Small intestine (tissue), 7 donors: ENCODE measurements at regions not wholly inside any gene's neighbourhood (a gene's known extent, or its start where the extent isn't known, plus 50 kb on each side); places are given as distances from the start of the nearest gene placed in this dataset.

Experiments
- DNase-seq, 2 donors: peaks; one replicate each; pipeline versions ENCODE4 v3.0.0 to v3.0.0-alpha.2; 2013
- FAIRE-seq: peaks from 2 replicates; lab custom pipeline; 2012; peaks lifted over from hg19 to GRCh38; lab: Jason Lieb, UNC
- H3K27ac ChIP-seq, 3 donors: one replicate each; pipeline ENCODE4 v1.5.1; 2013; ENCODE audit warnings: low read length in 2 of 3, mild to moderate bottlenecking in 2 of 3, control low read depth in 1 of 3, inconsistent platforms in 1 of 3, low read depth in 1 of 3, moderate library complexity in 1 of 3
- H3K27me3 ChIP-seq, 3 donors: one replicate each; pipeline ENCODE4 v1.6.1; 2013; ENCODE audit warnings: low read length in 3 of 3, inconsistent platforms in 1 of 3; ENCODE audit not compliant: control insufficient read depth in 3 of 3, insufficient read depth in 3 of 3
- H3K36me3 ChIP-seq, 3 donors: one replicate each; pipeline ENCODE4 v1.6.1; 2013; ENCODE audit warnings: low read length in 3 of 3, inconsistent platforms in 1 of 3, low read depth in 1 of 3, mild to moderate bottlenecking in 1 of 3, moderate library complexity in 1 of 3; ENCODE audit not compliant: control insufficient read depth in 3 of 3, insufficient read depth in 2 of 3
- H3K4me1 ChIP-seq, 3 donors: one replicate each; pipeline ENCODE4 v1.6.1; 2013; ENCODE audit warnings: low read length in 2 of 3, inconsistent platforms in 1 of 3, low read depth in 1 of 3, mild to moderate bottlenecking in 1 of 3, moderate library complexity in 1 of 3; ENCODE audit not compliant: control insufficient read depth in 3 of 3, insufficient read depth in 2 of 3
- H3K4me3 ChIP-seq, 3 donors: one replicate each; pipeline ENCODE4 v1.5.1; 2013; ENCODE audit warnings: low read length in 3 of 3, control low read depth in 1 of 3, inconsistent platforms in 1 of 3, low read depth in 1 of 3, mild to moderate bottlenecking in 1 of 3, moderate library complexity in 1 of 3
- H3K9me3 ChIP-seq, 2 donors: one replicate each; pipeline ENCODE4 v1.6.1; 2013; ENCODE audit warnings: low read depth in 1 of 2, low read length in 1 of 2; ENCODE audit not compliant: control insufficient read depth in 2 of 2, insufficient read depth in 1 of 2
- WGBS, 3 donors: extraction: QIAGEN DNeasy Blood & Tissue Kit; methylation state at CpG; one replicate each; pipeline ENCODE4 v1.1.7; 2013; 5-methylcytosine and 5-hydroxymethylcytosine counted together
- donor health status: healthy with polysubstance abuse.
- donor health status: control.
- donor health status: control.
- donor health status: Bipolar disorder and iron deficiency.
- donor health status: healthy.

GRCh38 chr4:158997660-158998349, 105.1 kb upstream of the RAPGEF2 start:
- Histone ChIP-seq H3K27ac (no peak overlapping the region), H3K4me1 (peaks cover 0 to 3% (median 0%) of the 10 kb centered on the region in 3 donors), H3K4me3 (no peak overlapping the region), H3K9me3 (no peaks in the 10 kb centered on the region), H3K36me3 (no peaks in the 10 kb centered on the region), H3K27me3 (no peaks in the 10 kb centered on the region)
- 67 to 82% (median 69%) methylated on average over 4 of the region's 4 CpGs for WGBS, 3 donors
- FAIRE-seq, result no peak
- DNase-seq, result no peak

DNA sequence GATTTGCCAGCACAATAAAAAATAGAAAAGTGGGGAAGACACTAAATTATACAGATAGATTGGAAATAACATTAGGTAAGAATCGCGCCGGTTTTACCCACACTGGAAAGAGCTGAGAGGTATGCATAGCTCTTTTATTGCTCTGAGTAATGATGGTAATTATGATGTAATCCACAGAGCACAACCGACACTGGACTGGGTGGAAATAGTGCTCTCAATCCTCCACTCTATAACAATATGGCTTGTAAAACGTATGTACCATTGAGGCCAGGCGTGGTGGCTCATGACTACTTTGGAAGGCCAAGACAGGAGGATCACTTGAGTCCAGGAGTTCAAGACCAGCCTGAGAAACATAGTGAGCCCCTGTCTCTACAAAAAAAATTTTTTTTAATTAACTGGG, 104.3 kb upstream of the RAPGEF2 start:
- H3K27me3 ChIP-seq, result no peaks in the 10 kb centered on the region
- peaks cover 0 to 3% (median 2%) of the 10 kb centered on the region in 3 donors for H3K4me1 ChIP-seq
- no peak for FAIRE-seq
- H3K36me3 ChIP-seq, result no peaks in the 10 kb centered on the region
- H3K4me3 ChIP-seq, result no peak overlapping the region
- peak overlapping the region in 1 of 3 donors; percentile 27 for H3K27ac ChIP-seq
- no peaks in the 10 kb centered on the region for H3K9me3 ChIP-seq
- DNase-seq, result peak; percentile 65 to 71
- WGBS, 3 donors, result 15 to 70% (median 32%) methylated on average over 6 of the region's 6 CpGs

- no peaks in the 10 kb centered on the region for H3K9me3 ChIP-seq
- H3K27me3 ChIP-seq, result no peaks in the 10 kb centered on the region
- H3K4me3 ChIP-seq, result no peak overlapping the region
- peak overlapping the region in 1 of 3 donors; percentile 27 for H3K27ac ChIP-seq
- H3K4me1 ChIP-seq, result peaks cover 0 to 3% (median 2%) of the 10 kb centered on the region in 3 donors
- FAIRE-seq (no peak), DNase-seq (peak in 1 of 2 donors; percentile 41)
- no peaks in the 10 kb centered on the region for H3K36me3 ChIP-seq
Observed at GRCh38 chr4:158999166-158999682, 103.7 kb upstream of the RAPGEF2 start.

- 65 to 84% (median 77%) methylated on average over 1 of the region's 1 CpG for WGBS, 3 donors
- Histone ChIP-seq H3K27me3 (no peaks in the 10 kb centered on the region), H3K9me3 (no peaks in the 10 kb centered on the region), H3K36me3 (no peaks in the 10 kb centered on the region), H3K4me1 (peaks cover 0 to 3% (median 2%) of the 10 kb centered on the region in 3 donors), H3K27ac (no peak overlapping the region), H3K4me3 (no peak overlapping the region)
- DNase-seq, result no peak
- FAIRE-seq, result no peak
Observed at GRCh38 chr4:158999849-159000248, 103.0 kb upstream of the RAPGEF2 start.

GRCh38 chr4:159002950-159003349, 99.9 kb upstream of the RAPGEF2 start:
- peaks cover 0 to 13% (median 2%) of the 10 kb centered on the region in 3 donors for H3K4me1 ChIP-seq
- no peaks in the 10 kb centered on the region for H3K9me3 ChIP-seq
- whole genome bisulfite sequencing, 3 donors, result 16 to 30% (median 28%) methylated on average over 3 of the region's 3 CpGs
- H3K36me3 ChIP-seq, result no peaks in the 10 kb centered on the region
- no peaks in the 10 kb centered on the region for H3K27me3 ChIP-seq
- no peak overlapping the region for H3K4me3 ChIP-seq
- DNase-seq (peak; percentile 29 to 34), FAIRE-seq (no peak)
- H3K27ac ChIP-seq, result no peak overlapping the region

DNA sequence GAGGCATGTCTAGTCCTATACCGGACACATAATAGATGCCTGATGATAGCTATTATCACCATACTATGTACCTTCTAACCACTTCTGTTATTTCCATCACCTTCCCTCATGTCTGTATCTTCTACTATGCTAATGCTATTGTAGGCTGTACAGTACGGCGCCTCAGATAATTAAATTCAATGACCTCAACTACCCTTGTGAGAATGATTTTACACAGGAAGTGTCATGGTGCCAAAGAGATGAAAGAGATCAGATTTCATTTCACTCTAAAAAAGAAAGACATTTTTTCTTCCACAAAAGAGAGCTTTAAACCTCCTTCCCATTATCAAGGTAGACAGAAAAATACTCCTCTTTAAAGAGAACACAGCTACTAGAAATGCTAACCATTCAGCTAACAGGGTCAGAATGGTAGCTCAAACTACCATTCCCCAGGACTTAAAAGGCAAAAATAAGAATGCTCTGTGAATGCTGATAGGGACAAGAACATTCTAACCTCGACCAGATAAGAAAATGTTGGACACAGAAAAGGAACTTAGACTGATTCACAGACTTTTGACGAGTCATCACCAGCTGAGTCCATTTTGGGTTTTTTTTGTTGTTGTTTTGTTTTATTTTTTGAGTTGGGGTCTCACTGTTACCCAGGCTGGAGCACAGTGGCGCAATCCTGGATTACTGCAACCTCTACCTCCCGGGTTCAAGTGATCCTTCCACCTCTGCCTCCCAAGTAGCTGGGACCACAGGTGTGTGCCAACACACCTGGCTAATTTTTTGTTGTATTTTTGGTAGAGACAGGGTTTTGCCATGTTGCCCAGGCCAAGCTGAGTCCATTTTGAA, 99.2 kb upstream of the RAPGEF2 start:
- Histone ChIP-seq H3K4me1 (peaks cover 0 to 13% (median 2%) of the 10 kb centered on the region in 3 donors), H3K36me3 (no peaks in the 10 kb centered on the region), H3K9me3 (no peaks in the 10 kb centered on the region), H3K27ac (no peak overlapping the region), H3K27me3 (no peaks in the 10 kb centered on the region), H3K4me3 (no peak overlapping the region)
- DNase-seq (no peak), FAIRE-seq (no peak)
- 67 to 72% (median 69%) methylated on average over 7 of the region's 7 CpGs for WGBS, 3 donors

GRCh38 chr4:159006202-159006601, 96.7 kb upstream of the RAPGEF2 start:
- H3K36me3 ChIP-seq, result no peaks in the 10 kb centered on the region
- no peaks in the 10 kb centered on the region for H3K27me3 ChIP-seq
- DNase-seq (peak; percentile 82 to 91), FAIRE-seq (no peak)
- H3K4me1 ChIP-seq, result peaks cover 0 to 11% (median 2%) of the 10 kb centered on the region in 3 donors
- H3K9me3 ChIP-seq, result no peaks in the 10 kb centered on the region
- H3K27ac ChIP-seq, result peak overlapping the region in 1 of 3 donors; percentile 76
- no peak overlapping the region for H3K4me3 ChIP-seq
- 31 to 71% (median 51%) methylated on average over 3 of the region's 3 CpGs for WGBS, 3 donors

GRCh38 chr4:159008671-159009070, 94.2 kb upstream of the RAPGEF2 start:
- H3K27me3 ChIP-seq, result no peaks in the 10 kb centered on the region
- 41 to 88% (median 85%) methylated on average over 1 of the region's 1 CpG for WGBS, 3 donors
- no peak overlapping the region for H3K4me3 ChIP-seq
- no peak for DNase-seq
- H3K36me3 ChIP-seq, result no peaks in the 10 kb centered on the region
- peaks cover 0 to 11% (median 0%) of the 10 kb centered on the region in 3 donors for H3K4me1 ChIP-seq
- H3K27ac ChIP-seq, result no peak overlapping the region
- no peaks in the 10 kb centered on the region for H3K9me3 ChIP-seq
- FAIRE-seq, result no peak
